ENCODE measurements at regions not wholly inside any gene's neighbourhood (a gene's known extent, or its start where the extent isn't known, plus 50 kb on each side); places are given as distances from the start of the nearest gene placed in this dataset.
"Not testable (repeated sequence)": the region's sequence is repeated elsewhere in the genome, so short reads cannot be mapped to it uniquely, and the experiment has no call there.

- Histone ChIP-seq H3K9me3 (ENCODE audit: insufficient read depth, low read depth, low read length) (no peaks in the 10 kb centered on the region), H4K8ac (ENCODE audit: low read depth, low read length) (no peak overlapping the region), H3K4me2 (ENCODE audit: low read length) (no peak overlapping the region), H4K91ac (ENCODE audit: low read depth, low read length) (no peak overlapping the region), H3K36me3 (ENCODE audit: control insufficient read depth in 1 of 2, insufficient read depth in 2 of 2, low read length in 2 of 2) (no peaks in the 10 kb centered on the region), H2AFZ (ENCODE audit: insufficient read depth, low read length, poor library complexity) (no peak overlapping the region), H3K23ac (ENCODE audit: low read length) (no peak overlapping the region), H3K79me2 (ENCODE audit: control insufficient read depth, insufficient read depth, low read length, poor library complexity) (no peaks in the 10 kb centered on the region), H2BK5ac (ENCODE audit: low read depth, low read length, poor library complexity) (no peak overlapping the region), H3K4me3 (ENCODE audit: low read depth, low read length) (no peak overlapping the region), H4K12ac (ENCODE audit: low read depth, low read length) (no peak overlapping the region), H3K4me1 (ENCODE audit: control insufficient read depth in 1 of 2, insufficient read depth in 2 of 2, low read length in 2 of 2) (no peaks in the 10 kb centered on the region), H2AK5ac (ENCODE audit: low read length) (no peak overlapping the region), H3K4ac (ENCODE audit: low read depth, low read length) (no peak overlapping the region), H3K9ac (ENCODE audit: low read length) (no peak overlapping the region), H3K14ac (ENCODE audit: low read length) (no peak overlapping the region), H2BK12ac (ENCODE audit: low read length) (no peak overlapping the region), H2BK120ac (ENCODE audit: insufficient read depth, low read length, poor library complexity) (no peak overlapping the region), H3K18ac (ENCODE audit: low read length) (no peak overlapping the region), H3K27ac (ENCODE audit: low read depth, low read length) (no peak overlapping the region), H3K79me1 (ENCODE audit: low read length) (no peaks in the 10 kb centered on the region), H3K27me3 (ENCODE audit: insufficient read depth, low read length) (no peaks in the 10 kb centered on the region)
- WGBS (ENCODE audit: extremely low coverage, insufficient coverage, insufficient read length), result no CpG with 5 or more reads among the region's 2 CpGs
- no peak for DNase-seq
Observed at GRCh38 chr7:82668676-82669075, 225.1 kb upstream of the CACNA2D1 start.

GRCh38 chr7:82665966-82666507 is 222.5 kb upstream of the CACNA2D1 start:
- H3K9me3 ChIP-seq (ENCODE audit: insufficient read depth, low read depth, low read length), result no peaks in the 10 kb centered on the region
- no peak overlapping the region for H3K27ac ChIP-seq (ENCODE audit: low read depth, low read length)
- no peak overlapping the region for H2BK120ac ChIP-seq (ENCODE audit: insufficient read depth, low read length, poor library complexity)
- H3K18ac ChIP-seq (ENCODE audit: low read length), result no peak overlapping the region
- H4K91ac ChIP-seq (ENCODE audit: low read depth, low read length), result no peak overlapping the region
- no peak overlapping the region for H3K9ac ChIP-seq (ENCODE audit: low read length)
- no CpG with 5 or more reads among the region's 5 CpGs for WGBS (ENCODE audit: extremely low coverage, insufficient coverage, insufficient read length)
- no peak overlapping the region for H4K8ac ChIP-seq (ENCODE audit: low read depth, low read length)
- H3K27me3 ChIP-seq (ENCODE audit: insufficient read depth, low read length), result no peaks in the 10 kb centered on the region
- no peak overlapping the region for H3K4ac ChIP-seq (ENCODE audit: low read depth, low read length)
- H3K79me1 ChIP-seq (ENCODE audit: low read length), result no peaks in the 10 kb centered on the region
- no peak overlapping the region for H3K14ac ChIP-seq (ENCODE audit: low read length)
- no peaks in the 10 kb centered on the region for H3K4me1 ChIP-seq (ENCODE audit: control insufficient read depth in 1 of 2, insufficient read depth in 2 of 2, low read length in 2 of 2)
- H3K36me3 ChIP-seq (ENCODE audit: control insufficient read depth in 1 of 2, insufficient read depth in 2 of 2, low read length in 2 of 2), result no peaks in the 10 kb centered on the region
- no peak overlapping the region for H2AK5ac ChIP-seq (ENCODE audit: low read length)
- H3K4me2 ChIP-seq (ENCODE audit: low read length), result no peak overlapping the region
- DNase-seq, result no peak
- H2BK5ac ChIP-seq (ENCODE audit: low read depth, low read length, poor library complexity), result no peak overlapping the region
- H2AFZ ChIP-seq (ENCODE audit: insufficient read depth, low read length, poor library complexity), result no peak overlapping the region
- no peak overlapping the region for H4K12ac ChIP-seq (ENCODE audit: low read depth, low read length)
- H3K23ac ChIP-seq (ENCODE audit: low read length), result no peak overlapping the region
- H3K79me2 ChIP-seq (ENCODE audit: control insufficient read depth, insufficient read depth, low read length, poor library complexity), result no peaks in the 10 kb centered on the region
- no peak overlapping the region for H2BK12ac ChIP-seq (ENCODE audit: low read length)
- H3K4me3 ChIP-seq (ENCODE audit: low read depth, low read length), result no peak overlapping the region

GRCh38 chr7:82655965-82656364 is 212.4 kb upstream of the CACNA2D1 start:
- H3K4me2 ChIP-seq (ENCODE audit: low read length), result no peak overlapping the region
- H3K4ac ChIP-seq (ENCODE audit: low read depth, low read length), result no peak overlapping the region
- no peak overlapping the region for H3K14ac ChIP-seq (ENCODE audit: low read length)
- no peak for DNase-seq
- no peaks in the 10 kb centered on the region for H3K36me3 ChIP-seq (ENCODE audit: control insufficient read depth in 1 of 2, insufficient read depth in 2 of 2, low read length in 2 of 2)
- H3K18ac ChIP-seq (ENCODE audit: low read length), result no peak overlapping the region
- no peaks in the 10 kb centered on the region for H3K79me1 ChIP-seq (ENCODE audit: low read length)
- H4K12ac ChIP-seq (ENCODE audit: low read depth, low read length), result no peak overlapping the region
- H3K79me2 ChIP-seq (ENCODE audit: control insufficient read depth, insufficient read depth, low read length, poor library complexity), result no peaks in the 10 kb centered on the region
- no CpG with 5 or more reads among the region's 1 CpG for WGBS (ENCODE audit: extremely low coverage, insufficient coverage, insufficient read length)
- no peak overlapping the region for H4K8ac ChIP-seq (ENCODE audit: low read depth, low read length)
- peaks cover 3% of the 10 kb centered on the region for H3K9me3 ChIP-seq (ENCODE audit: insufficient read depth, low read depth, low read length)
- no peak overlapping the region for H2BK5ac ChIP-seq (ENCODE audit: low read depth, low read length, poor library complexity)
- no peak overlapping the region for H3K27ac ChIP-seq (ENCODE audit: low read depth, low read length)
- H2AFZ ChIP-seq (ENCODE audit: insufficient read depth, low read length, poor library complexity), result no peak overlapping the region
- H2BK12ac ChIP-seq (ENCODE audit: low read length), result no peak overlapping the region
- no peak overlapping the region for H3K9ac ChIP-seq (ENCODE audit: low read length)
- H3K23ac ChIP-seq (ENCODE audit: low read length), result no peak overlapping the region
- no peak overlapping the region for H2BK120ac ChIP-seq (ENCODE audit: insufficient read depth, low read length, poor library complexity)
- H3K4me3 ChIP-seq (ENCODE audit: low read depth, low read length), result no peak overlapping the region
- H2AK5ac ChIP-seq (ENCODE audit: low read length), result no peak overlapping the region
- no peaks in the 10 kb centered on the region for H3K4me1 ChIP-seq (ENCODE audit: control insufficient read depth in 1 of 2, insufficient read depth in 2 of 2, low read length in 2 of 2)
- no peaks in the 10 kb centered on the region for H3K27me3 ChIP-seq (ENCODE audit: insufficient read depth, low read length)
- no peak overlapping the region for H4K91ac ChIP-seq (ENCODE audit: low read depth, low read length)

- not testable (repeated sequence) for H4K8ac ChIP-seq (ENCODE audit: low read depth, low read length); H2BK5ac ChIP-seq (ENCODE audit: low read depth, low read length, poor library complexity); H3K27me3 ChIP-seq (ENCODE audit: insufficient read depth, low read length); H2BK12ac ChIP-seq (ENCODE audit: low read length); H3K9ac ChIP-seq (ENCODE audit: low read length); H3K27ac ChIP-seq (ENCODE audit: low read depth, low read length); H3K9me3 ChIP-seq (ENCODE audit: insufficient read depth, low read depth, low read length); H3K23ac ChIP-seq (ENCODE audit: low read length); H3K18ac ChIP-seq (ENCODE audit: low read length); H2AFZ ChIP-seq (ENCODE audit: insufficient read depth, low read length, poor library complexity); H4K91ac ChIP-seq (ENCODE audit: low read depth, low read length); H3K4me2 ChIP-seq (ENCODE audit: low read length); DNase-seq; H3K14ac ChIP-seq (ENCODE audit: low read length); H3K4me1 ChIP-seq (ENCODE audit: control insufficient read depth in 1 of 2, insufficient read depth in 2 of 2, low read length in 2 of 2); H2AK5ac ChIP-seq (ENCODE audit: low read length); H4K12ac ChIP-seq (ENCODE audit: low read depth, low read length); H3K36me3 ChIP-seq (ENCODE audit: control insufficient read depth in 1 of 2, insufficient read depth in 2 of 2, low read length in 2 of 2); H3K79me2 ChIP-seq (ENCODE audit: control insufficient read depth, insufficient read depth, low read length, poor library complexity); H2BK120ac ChIP-seq (ENCODE audit: insufficient read depth, low read length, poor library complexity); H3K4me3 ChIP-seq (ENCODE audit: low read depth, low read length); H3K79me1 ChIP-seq (ENCODE audit: low read length); H3K4ac ChIP-seq (ENCODE audit: low read depth, low read length)
- no CpG with 5 or more reads among the region's 10 CpGs for WGBS (ENCODE audit: extremely low coverage, insufficient coverage, insufficient read length)
Observed at GRCh38 chr7:82650095-82650494, 206.5 kb upstream of the CACNA2D1 start.
